ENCODE measurements at regions not wholly inside any gene's neighbourhood (a gene's known extent, or its start where the extent isn't known, plus 50 kb on each side); places are given as distances from the start of the nearest gene placed in this dataset.

DNA sequence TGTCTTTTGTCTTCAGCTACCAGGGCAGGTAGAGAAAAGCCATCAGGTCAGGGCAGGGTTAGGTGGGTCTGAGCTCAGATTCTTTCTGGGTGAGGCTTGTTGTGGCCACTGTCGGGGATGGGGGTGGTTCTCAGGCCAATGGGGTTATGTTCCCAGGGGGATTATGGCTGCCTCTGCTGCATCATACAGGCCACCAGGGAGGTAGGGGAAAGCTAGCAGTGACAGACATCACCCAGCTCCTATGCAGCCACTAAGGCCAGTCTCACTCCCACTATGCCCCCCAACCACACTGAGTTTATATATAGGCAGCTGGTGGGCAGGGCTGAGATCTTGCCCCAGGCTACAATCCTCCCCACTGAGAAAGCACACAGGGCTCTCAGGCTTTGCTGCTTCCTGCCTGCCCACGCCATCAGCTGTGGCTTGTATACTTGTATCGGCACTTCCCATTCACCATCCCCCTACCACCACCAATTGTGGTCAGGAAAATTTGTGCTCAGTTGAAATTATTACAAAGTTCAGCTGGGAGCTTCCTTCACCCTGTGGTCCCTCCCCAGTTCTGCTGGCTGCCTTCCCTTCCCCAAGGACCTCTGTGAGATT, 72.6 kb upstream of the PTPN13 start:
- TF ChIP-seq EZH2 (IDR thresholded peaks at IDR 0.05; ENCODE audit: low read depth) (no peak), CTCF (conservative IDR thresholded peaks at IDR 0.05) (no peak)
